ENCODE measurements at regions not wholly inside any gene's neighbourhood (a gene's known extent, or its start where the extent isn't known, plus 50 kb on each side); places are given as distances from the start of the nearest gene placed in this dataset.
A peak's percentile ranks its signal among the peaks of the same experiment; 100 is the strongest.

DNA sequence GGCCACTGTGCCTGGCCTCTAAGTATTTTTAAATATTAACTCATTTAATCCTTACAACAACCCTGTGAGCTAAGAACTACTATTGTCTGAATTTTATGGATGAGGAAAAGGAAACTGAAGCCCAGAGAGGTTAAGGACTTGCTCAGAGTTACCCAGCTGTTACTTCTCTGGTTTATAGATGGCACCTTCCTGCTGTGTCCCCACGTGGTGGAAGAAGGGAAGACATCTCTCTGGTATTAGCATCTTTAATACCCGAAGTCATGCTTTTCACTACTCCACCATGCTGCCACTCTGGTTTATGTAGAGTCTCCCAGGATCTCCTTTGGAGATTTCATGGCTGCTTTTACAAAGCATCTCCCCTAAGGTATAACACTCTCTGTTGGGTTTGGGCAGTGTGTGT is 105.5 kb upstream of the MKLN1 start:
- DNase-seq: no peak
- Histone ChIP-seq H3K4me3 (no peak overlapping the region), H3K27me3 (no peaks in the 10 kb centered on the region), H3K36me3 (no peaks in the 10 kb centered on the region), H3K9me3 (no peaks in the 10 kb centered on the region)

DNA sequence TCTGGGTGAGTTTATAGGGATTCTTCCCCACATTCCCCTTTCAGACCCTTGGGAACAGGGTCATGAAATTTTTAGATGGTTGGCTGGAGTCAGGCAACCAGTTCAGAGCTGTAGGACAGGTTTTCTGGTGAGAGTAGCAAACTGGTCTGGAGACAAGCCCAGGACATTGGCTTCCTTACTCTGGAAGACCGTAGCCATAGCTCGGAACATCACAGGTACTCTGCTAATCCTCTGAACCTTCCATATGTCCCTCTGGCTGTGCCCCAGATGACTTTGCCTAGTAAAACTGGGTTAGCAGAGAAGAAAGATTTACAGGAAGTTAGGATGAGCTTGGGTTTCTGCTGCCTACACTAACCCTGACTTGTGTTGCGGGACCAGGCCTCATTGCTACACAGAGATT is 104.5 kb upstream of the MKLN1 start:
- H3K36me3 ChIP-seq: no peaks in the 10 kb centered on the region

GRCh38 chr7:131224996-131225395 is 102.7 kb upstream of the MKLN1 start:
- H3K36me3 ChIP-seq: no peaks in the 10 kb centered on the region
- no peak overlapping the region for H3K4me3 ChIP-seq
- no peaks in the 10 kb centered on the region for H3K9me3 ChIP-seq
- H3K27me3 ChIP-seq: no peaks in the 10 kb centered on the region
- DNase-seq: no peak

More for the DNA sequence above, 104.5 kb upstream of the MKLN1 start:
- no peak for DNase-seq
- Histone ChIP-seq H3K4me3 (no peak overlapping the region), H3K27me3 (no peaks in the 10 kb centered on the region), H3K9me3 (no peaks in the 10 kb centered on the region)

DNA sequence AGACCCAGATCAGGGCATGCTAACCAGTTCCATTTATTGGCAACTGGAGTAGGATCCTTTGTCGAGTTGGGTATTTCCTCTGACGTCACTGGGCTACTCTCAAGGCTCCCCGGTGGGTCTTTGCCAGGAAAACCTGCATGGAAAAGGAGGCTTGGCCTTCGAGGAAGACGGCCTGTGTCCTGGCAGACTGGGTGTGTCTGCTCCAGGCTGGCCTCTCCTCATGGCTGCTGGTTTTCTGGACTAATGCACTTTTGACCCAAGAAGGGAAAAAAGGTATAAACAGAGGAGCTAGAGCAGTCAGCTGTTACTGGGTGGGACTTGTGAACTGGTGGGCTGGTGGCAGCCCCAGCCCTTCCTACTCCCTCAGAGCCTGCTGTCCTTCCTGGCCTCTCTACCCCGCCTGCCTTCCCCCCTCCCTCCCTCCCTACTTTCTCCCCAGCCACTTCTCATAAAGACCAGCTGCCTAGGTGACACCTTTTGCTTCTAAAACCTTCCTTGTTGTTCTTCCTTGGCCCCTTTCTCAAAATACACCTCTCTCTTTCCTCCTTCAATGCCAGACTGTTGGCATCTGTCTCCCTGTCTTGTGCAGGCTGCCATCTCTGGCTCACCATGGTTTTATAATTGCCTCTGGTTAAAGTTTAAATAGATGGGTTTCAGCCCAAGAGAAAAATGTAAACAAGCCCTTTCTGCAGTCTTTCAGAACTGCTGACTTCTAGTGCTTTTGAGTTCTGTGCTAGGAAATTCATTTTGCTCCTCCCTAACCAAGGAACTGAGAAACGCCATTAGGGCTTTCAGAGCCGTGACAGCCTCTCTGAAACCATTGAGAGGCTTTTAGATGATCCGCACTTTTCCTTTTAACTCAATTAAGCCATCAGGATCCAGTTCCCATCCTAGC is 101.8 kb upstream of the MKLN1 start:
- no peaks in the 10 kb centered on the region for H3K36me3 ChIP-seq
- no peaks in the 10 kb centered on the region for H3K27me3 ChIP-seq
- DNase-seq: peak; percentile 38
- no peaks in the 10 kb centered on the region for H3K9me3 ChIP-seq
- H3K4me3 ChIP-seq: no peak overlapping the region

DNA sequence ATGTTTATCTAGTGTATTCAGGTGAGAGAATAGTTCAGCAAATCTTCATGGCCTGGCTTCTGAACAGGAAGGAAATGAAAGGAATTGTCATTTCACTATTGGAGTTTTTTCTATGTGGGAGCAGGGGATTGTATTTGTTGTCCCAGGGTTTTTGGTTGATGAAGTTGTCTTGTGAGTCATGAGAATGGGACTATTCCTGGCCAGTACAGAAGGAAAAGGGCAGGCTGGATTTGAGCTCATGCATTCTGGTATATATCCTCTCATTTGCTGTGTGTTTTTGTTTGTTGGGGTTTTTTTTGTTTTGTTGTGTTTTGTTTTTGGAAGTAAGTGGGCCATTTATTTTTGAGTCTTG is 101.2 kb upstream of the MKLN1 start:
- Histone ChIP-seq H3K36me3 (no peaks in the 10 kb centered on the region), H3K9me3 (no peaks in the 10 kb centered on the region), H3K27me3 (no peaks in the 10 kb centered on the region), H3K4me3 (no peak overlapping the region)
- no peak for DNase-seq

- no peak overlapping the region for H3K4me3 ChIP-seq
- H3K27me3 ChIP-seq: no peaks in the 10 kb centered on the region
- H3K9me3 ChIP-seq: no peaks in the 10 kb centered on the region
- DNase-seq: no peak
- H3K36me3 ChIP-seq: no peaks in the 10 kb centered on the region
Measured at GRCh38 chr7:131231381-131232220, 96.1 kb upstream of the MKLN1 start.

GRCh38 chr7:131232768-131233167 is 94.9 kb upstream of the MKLN1 start:
- Histone ChIP-seq H3K4me3 (no peak overlapping the region), H3K27me3 (no peaks in the 10 kb centered on the region), H3K36me3 (no peaks in the 10 kb centered on the region), H3K9me3 (no peaks in the 10 kb centered on the region)
- DNase-seq: no peak

GRCh38 chr7:131233193-131233592 is 94.5 kb upstream of the MKLN1 start:
- DNase-seq: no peak
- Histone ChIP-seq H3K4me3 (no peak overlapping the region), H3K36me3 (no peaks in the 10 kb centered on the region), H3K27me3 (no peaks in the 10 kb centered on the region), H3K9me3 (no peaks in the 10 kb centered on the region)

- DNase-seq: no peak
- Histone ChIP-seq H3K9me3 (no peaks in the 10 kb centered on the region), H3K27me3 (no peaks in the 10 kb centered on the region), H3K36me3 (no peaks in the 10 kb centered on the region), H3K4me3 (no peak overlapping the region)
Measured at GRCh38 chr7:131234719-131235488, 92.8 kb upstream of the MKLN1 start.

- H3K4me3 ChIP-seq: no peak overlapping the region
- no peaks in the 10 kb centered on the region for H3K27me3 ChIP-seq
- DNase-seq: peak; percentile 83
- H3K9me3 ChIP-seq: no peaks in the 10 kb centered on the region
- H3K36me3 ChIP-seq: no peaks in the 10 kb centered on the region
Measured at GRCh38 chr7:131235489-131236317, 92.0 kb upstream of the MKLN1 start.

DNA sequence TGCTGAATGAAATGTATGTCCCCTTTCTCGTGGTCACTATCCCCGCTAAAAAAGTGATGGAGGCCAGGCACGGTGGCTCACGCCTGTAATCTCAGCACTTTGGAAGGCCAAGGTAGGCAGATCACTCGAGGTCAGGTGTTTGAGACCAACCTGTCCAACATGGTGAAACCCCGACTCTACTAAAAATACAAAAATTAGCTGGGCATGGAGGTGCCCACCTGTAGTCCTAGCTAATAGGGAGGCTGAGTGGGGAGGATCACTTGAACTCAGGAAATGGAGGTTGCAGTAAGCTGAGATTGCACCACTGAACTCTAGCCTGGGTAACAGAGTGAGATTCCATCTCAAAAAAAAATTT is 91.4 kb upstream of the MKLN1 start:
- no peaks in the 10 kb centered on the region for H3K36me3 ChIP-seq
- no peaks in the 10 kb centered on the region for H3K9me3 ChIP-seq
- H3K27me3 ChIP-seq: no peaks in the 10 kb centered on the region
- no peak for DNase-seq
- no peak overlapping the region for H3K4me3 ChIP-seq

GRCh38 chr7:131238347-131238931 is 89.2 kb upstream of the MKLN1 start:
- Histone ChIP-seq H3K36me3 (no peaks in the 10 kb centered on the region), H3K9me3 (no peaks in the 10 kb centered on the region), H3K27me3 (no peaks in the 10 kb centered on the region), H3K4me3 (no peak overlapping the region)
- peak; percentile 23 for DNase-seq

- H3K4me3 ChIP-seq: no peak overlapping the region
- H3K27me3 ChIP-seq: no peaks in the 10 kb centered on the region
- no peak for DNase-seq
- H3K9me3 ChIP-seq: no peaks in the 10 kb centered on the region
- no peaks in the 10 kb centered on the region for H3K36me3 ChIP-seq
Measured at GRCh38 chr7:131241386-131241785, 86.3 kb upstream of the MKLN1 start.

GRCh38 chr7:131242123-131242650 is 85.5 kb upstream of the MKLN1 start:
- Histone ChIP-seq H3K27me3 (no peaks in the 10 kb centered on the region), H3K9me3 (no peaks in the 10 kb centered on the region), H3K36me3 (no peaks in the 10 kb centered on the region), H3K4me3 (no peak overlapping the region)
- no peak for DNase-seq

DNA sequence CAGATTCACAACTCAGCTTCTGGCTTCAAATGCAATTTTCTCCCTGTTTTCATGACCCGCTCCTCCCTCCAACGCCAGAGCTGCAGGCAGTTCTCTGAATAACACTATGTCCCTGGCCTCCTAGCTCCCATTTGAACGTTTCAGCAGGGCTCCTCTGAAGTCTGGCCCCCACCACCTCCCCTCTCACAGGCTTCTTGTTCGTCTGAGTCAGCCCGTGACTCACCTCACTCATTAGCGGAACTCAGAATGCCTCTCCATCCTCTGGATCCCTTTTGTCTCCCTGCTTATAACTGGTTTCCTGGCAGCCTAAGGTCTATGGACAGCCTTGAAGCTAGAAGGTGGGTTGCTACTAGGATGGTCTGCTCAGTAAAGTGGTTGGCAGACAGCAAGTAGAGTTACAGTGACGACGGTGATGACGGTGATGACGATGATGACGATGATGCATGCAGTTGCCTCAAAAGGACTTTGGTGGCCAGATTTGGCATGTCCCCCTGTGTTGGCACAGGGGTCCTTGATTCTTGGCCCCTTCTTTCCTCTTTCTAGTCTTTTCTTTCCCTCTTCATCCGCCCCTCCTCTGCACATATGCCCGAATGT is 83.3 kb upstream of the MKLN1 start:
- H3K36me3 ChIP-seq: no peaks in the 10 kb centered on the region
- H3K9me3 ChIP-seq: no peaks in the 10 kb centered on the region
- no peaks in the 10 kb centered on the region for H3K27me3 ChIP-seq
- H3K4me3 ChIP-seq: no peak overlapping the region
- peak; percentile 91 for DNase-seq

All from MG63 (cell line).